Motor neuron (in vitro differentiated cells): ENCODE measurements at regions not wholly inside any gene's neighbourhood (a gene's known extent, or its start where the extent isn't known, plus 50 kb on each side); places are given as distances from the start of the nearest gene placed in this dataset.
A peak's percentile ranks its signal among the peaks of the same experiment; 100 is the strongest.
"Not testable (repeated sequence)": the region's sequence is repeated elsewhere in the genome, so short reads cannot be mapped to it uniquely, and the experiment has no call there.

ENCODE experiments used
- ATAC-seq, 8 experiments: fragments of 200-7000 bp; cut with Tn5 transposase; replicated peaks in 6 of 8; 2 replicates each; pipeline ENCODE4 v1.8.0; 2021; ENCODE audit warnings: mild to moderate bottlenecking in 8 of 8, moderate library complexity in 8 of 8
- H3K27ac ChIP-seq, 2 donors: fragments of 250-450 bp; sonication (Bioruptor Pico); 2 replicates each; pipeline ENCODE4 v1.9.0; 2021; ENCODE audit warnings: antibody characterized with exemption in 2 of 2, mild to moderate bottlenecking in 2 of 2, moderate library complexity in 1 of 2
- H3K4me1 ChIP-seq, 2 donors: fragments of 250-450 bp; sonication (Bioruptor Pico); replicated peaks in 1 of 2; 2 replicates each; pipeline ENCODE4 v1.6.1; 2021; ENCODE audit warnings: antibody characterized with exemption in 2 of 2, mild to moderate bottlenecking in 2 of 2, moderate library complexity in 1 of 2
- H3K4me3 ChIP-seq, 5 donors: fragments of 250-450 bp; sonication (Bioruptor Pico); 2 replicates each; pipeline ENCODE4 v1.9.0; 2021; ENCODE audit warnings: antibody characterized with exemption in 5 of 5, mild to moderate bottlenecking in 5 of 5, moderate library complexity in 4 of 5
- WGBS, 10 experiments: fragments of 450-650 bp; shearing (Covaris generic); methylation state at CpG; one replicate each; pipeline ENCODE4 v1.0.0; 2022; 5-methylcytosine and 5-hydroxymethylcytosine counted together
- in situ Hi-C, 9 experiments: fragments of 400-800 bp; cut with MboI; loops; one replicate each; pipeline ENCODE4 v1.15.0; 2021; ENCODE audit warnings: low sequenced_read_pairs in 9 of 9, low pct_unique_long_range_greater_than_20kb in 2 of 9; ENCODE audit not compliant: unreplicated experiment in 9 of 9

- in situ Hi-C loops, result no loop called here
- 18 to 58% (median 38%) methylated on average over 1 to 4 of the region's 5 CpGs; no CpG with 5 or more reads in 6 of the 10 experiments for WGBS, 10 experiments
- no peak overlapping the region for H3K27ac ChIP-seq
- no peak for ATAC-seq
- H3K4me1 ChIP-seq, result peaks cover 13 to 14% of the 10 kb centered on the region in 2 donors
- no peak overlapping the region for H3K4me3 ChIP-seq
Observed at GRCh38 chr10:78595269-78595619, 473.5 kb upstream of the ZMIZ1 start.

GRCh38 chr10:78596556-78596955 lies 472.2 kb upstream of the ZMIZ1 start:
- ATAC-seq, result no peak
- WGBS, 10 experiments, result 57 to 100% (median 64%) methylated on average over 2 of the region's 2 CpGs; no CpG with 5 or more reads in 7 of the 10 experiments
- Histone ChIP-seq H3K4me3 (no peak overlapping the region), H3K4me1 (peaks cover 14 to 16% of the 10 kb centered on the region in 2 donors), H3K27ac (no peak overlapping the region)
- in situ Hi-C loops, result no loop called here

GRCh38 chr10:78597796-78598555 lies 470.8 kb upstream of the ZMIZ1 start:
- peaks cover 14 to 16% of the 10 kb centered on the region in 2 donors for H3K4me1 ChIP-seq
- H3K4me3 ChIP-seq, result no peak overlapping the region
- peak in 1 of 8 experiments; percentile 14 for ATAC-seq
- in situ Hi-C loops, result no loop called here
- no peak overlapping the region for H3K27ac ChIP-seq
- WGBS, 10 experiments, result 70 to 100% (median 97%) methylated on average over 1 to 7 of the region's 11 CpGs; no CpG with 5 or more reads in 3 of the 10 experiments

- no peak for ATAC-seq
- H3K27ac ChIP-seq, result no peak overlapping the region
- WGBS, 10 experiments, result 77 to 100% (median 97%) methylated on average over 1 to 3 of the region's 3 CpGs; no CpG with 5 or more reads in 3 of the 10 experiments
- H3K4me1 ChIP-seq, result peaks cover 12% of the 10 kb centered on the region in 2 donors
- H3K4me3 ChIP-seq, result no peak overlapping the region
- in situ Hi-C loops, result no loop called here
Observed at GRCh38 chr10:78599122-78599853, 469.5 kb upstream of the ZMIZ1 start.

GRCh38 chr10:78600121-78600665 lies 468.6 kb upstream of the ZMIZ1 start:
- Histone ChIP-seq H3K27ac (no peak overlapping the region), H3K4me3 (no peak overlapping the region), H3K4me1 (peaks cover 3 to 4% of the 10 kb centered on the region in 2 donors)
- in situ Hi-C loops, result no loop called here
- ATAC-seq, result peak in 2 of 8 experiments; percentile 22 to 29
- 20 to 100% (median 54%) methylated on average over 1 to 5 of the region's 5 CpGs; no CpG with 5 or more reads in 2 of the 10 experiments for WGBS, 10 experiments

GRCh38 chr10:78600740-78601139 lies 468.0 kb upstream of the ZMIZ1 start:
- peaks cover 0 to 4% of the 10 kb centered on the region in 2 donors for H3K4me1 ChIP-seq
- H3K27ac ChIP-seq, result no peak overlapping the region
- in situ Hi-C loops, result no loop called here
- peak in 5 of 8 experiments; percentile 25 to 90 (median 77) for ATAC-seq
- WGBS, 10 experiments, result 61 to 100% (median 78%) methylated on average over 1 to 3 of the region's 3 CpGs; no CpG with 5 or more reads in 1 of the 10 experiments
- H3K4me3 ChIP-seq, result no peak overlapping the region

GRCh38 chr10:78602201-78602932 lies 466.4 kb upstream of the ZMIZ1 start:
- Histone ChIP-seq H3K4me1 (peaks cover 0 to 4% of the 10 kb centered on the region in 2 donors), H3K4me3 (no peak overlapping the region), H3K27ac (no peak overlapping the region)
- 80 to 100% (median 93%) methylated on average over 1 to 6 of the region's 12 CpGs; no CpG with 5 or more reads in 4 of the 10 experiments for WGBS, 10 experiments
- ATAC-seq, result no peak
- in situ Hi-C loops, result no loop called here

GRCh38 chr10:78604286-78604685 lies 464.5 kb upstream of the ZMIZ1 start:
- Histone ChIP-seq H3K4me3 (no peak overlapping the region), H3K27ac (no peak overlapping the region), H3K4me1 (peaks cover 0 to 4% of the 10 kb centered on the region in 2 donors)
- WGBS, 10 experiments, result 60 to 100% (median 85%) methylated on average over 1 to 9 of the region's 9 CpGs; no CpG with 5 or more reads in 1 of the 10 experiments
- in situ Hi-C loops, result no loop called here
- no peak for ATAC-seq

- no peak for ATAC-seq
- in situ Hi-C loops, result no loop called here
Observed at GRCh38 chr10:78604721-78605120, 464.0 kb upstream of the ZMIZ1 start.

GRCh38 chr10:78605800-78606350 lies 462.9 kb upstream of the ZMIZ1 start:
- no peak overlapping the region for H3K27ac ChIP-seq
- in situ Hi-C loops, result no loop called here
- no peak overlapping the region for H3K4me3 ChIP-seq
- WGBS, 10 experiments, result 37 to 100% (median 74%) methylated on average over 1 to 3 of the region's 4 CpGs; no CpG with 5 or more reads in 1 of the 10 experiments
- peak in 1 of 8 experiments; percentile 32 for ATAC-seq
- H3K4me1 ChIP-seq, result no peaks in the 10 kb centered on the region

More at GRCh38 chr10:78604721-78605120, 464.0 kb upstream of the ZMIZ1 start:
- WGBS, 10 experiments, result 67% methylated on average over 2 of the region's 3 CpGs; no CpG with 5 or more reads in 9 of the 10 experiments
- no peak overlapping the region for H3K27ac ChIP-seq
- H3K4me3 ChIP-seq, result no peak overlapping the region
- peaks cover 0 to 4% of the 10 kb centered on the region in 2 donors for H3K4me1 ChIP-seq

GRCh38 chr10:78606766-78607165 lies 462.0 kb upstream of the ZMIZ1 start:
- H3K27ac ChIP-seq, in situ Hi-C loops, H3K4me1 ChIP-seq, ATAC-seq, H3K4me3 ChIP-seq: not testable (repeated sequence)
- 60 to 100% (median 100%) methylated on average over 1 to 2 of the region's 2 CpGs; no CpG with 5 or more reads in 4 of the 10 experiments for WGBS, 10 experiments

- in situ Hi-C loops, result no loop called here
- 100% methylated on average over 1 of the region's 1 CpG; no CpG with 5 or more reads in 5 of the 10 experiments for WGBS, 10 experiments
- H3K27ac ChIP-seq, result no peak overlapping the region
- H3K4me1 ChIP-seq, result peaks cover 5 to 8% of the 10 kb centered on the region in 2 donors
- H3K4me3 ChIP-seq, result no peak overlapping the region
- no peak for ATAC-seq
Observed at GRCh38 chr10:78609976-78610375, 458.8 kb upstream of the ZMIZ1 start.
